NCI-H748 treated with DMSO at 0.1 percent for 48 hours (cell line): ENCODE measurements at regions not wholly inside any gene's neighbourhood (a gene's known extent, or its start where the extent isn't known, plus 50 kb on each side); places are given as distances from the start of the nearest gene placed in this dataset.

ENCODE experiments used
- DNase-seq: peaks from one replicate; lab custom pipeline; 2025; lab: John Stamatoyannopoulos, UW

DNA sequence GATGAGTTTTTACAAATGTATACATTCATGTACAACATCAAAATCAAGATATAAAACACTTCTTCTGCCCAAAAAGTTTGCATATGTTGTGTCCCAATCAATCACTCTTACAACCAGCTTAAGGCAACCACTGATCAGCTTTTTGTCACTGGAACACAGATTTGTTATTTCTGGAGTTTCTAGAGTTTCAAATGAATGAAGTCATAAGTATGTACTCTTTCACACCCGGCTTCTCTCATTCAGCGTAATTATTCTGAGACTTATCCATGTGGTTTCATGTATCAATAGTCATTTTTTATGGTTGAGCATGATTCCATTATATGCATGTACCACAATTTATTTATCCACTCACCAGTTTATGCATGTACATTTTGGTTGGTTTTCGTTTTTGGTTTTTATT lies 53.0 kb upstream of the CORO2B start:
- DNase-seq = no peak

DNA sequence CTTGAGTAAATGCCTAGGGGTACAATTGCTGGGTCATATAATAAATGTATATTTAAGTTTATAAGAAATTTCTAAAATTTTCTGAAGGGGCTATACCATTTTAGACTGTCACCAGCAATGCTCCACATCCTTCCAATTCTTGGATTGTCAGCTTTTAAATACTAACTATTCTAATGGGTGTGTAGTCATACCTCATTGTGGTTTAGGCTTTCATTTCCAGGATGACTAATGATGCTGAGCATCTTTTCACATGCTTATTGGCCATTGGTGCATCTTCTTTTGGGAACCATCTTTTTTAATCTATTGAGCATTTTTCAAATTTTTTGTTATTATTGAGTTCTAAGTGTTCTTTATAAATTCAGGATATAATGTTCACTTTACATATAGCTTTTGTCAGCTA lies 52.5 kb upstream of the CORO2B start:
- no peak for DNase-seq

DNA sequence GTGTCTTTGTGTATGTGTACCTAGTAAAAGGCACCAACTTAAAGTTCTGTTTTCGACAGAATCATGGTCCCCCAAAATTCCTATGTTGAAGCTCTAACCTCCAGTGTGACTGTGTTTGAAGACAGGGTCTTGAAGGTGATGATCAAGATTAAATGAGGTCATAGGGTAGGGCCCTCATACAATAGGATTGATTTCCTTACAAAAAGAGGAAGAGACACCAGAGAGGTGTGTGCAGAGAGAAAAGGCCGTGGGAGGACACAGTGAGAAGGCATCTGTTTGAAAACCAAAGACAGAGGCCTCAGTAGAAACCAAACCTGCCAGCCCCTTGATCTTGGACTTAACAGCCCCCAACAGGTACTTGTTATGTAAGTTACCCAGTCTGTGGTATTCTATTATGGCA lies 52.0 kb upstream of the CORO2B start:
- no peak for DNase-seq

DNA sequence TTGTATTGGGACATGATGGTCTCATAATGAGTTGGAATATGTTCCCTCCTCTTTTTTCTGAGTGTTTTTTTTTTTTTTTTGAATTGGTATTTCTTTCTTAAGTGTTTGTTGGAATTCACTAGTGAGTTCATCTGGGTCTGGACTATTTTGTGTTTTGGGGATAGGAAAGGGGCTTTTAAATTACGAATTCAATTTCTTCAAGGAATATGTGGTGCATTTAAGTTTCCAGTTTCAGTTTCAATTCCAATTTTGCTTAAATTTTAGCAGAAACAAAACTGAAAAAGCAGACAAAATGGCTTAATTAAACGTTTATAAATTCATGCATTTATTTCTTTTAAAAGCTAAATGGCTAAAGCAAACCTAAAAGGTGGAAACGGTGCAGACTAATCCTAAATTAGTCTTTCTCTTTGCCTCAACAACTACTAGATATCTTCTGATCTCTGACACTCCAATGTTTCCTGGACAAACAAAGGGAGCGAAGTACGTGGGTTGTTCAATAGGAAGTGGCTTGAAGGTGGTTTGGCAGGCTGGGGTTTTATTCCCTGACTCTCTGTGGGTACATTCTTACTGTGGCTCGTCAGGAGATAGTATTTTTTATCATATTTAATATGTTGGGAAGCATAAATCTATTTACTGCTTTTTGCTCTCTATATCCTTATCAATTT lies 50.0 kb upstream of the CORO2B start:
- no peak for DNase-seq
